ENCODE measurements at regions not wholly inside any gene's neighbourhood (a gene's known extent, or its start where the extent isn't known, plus 50 kb on each side); places are given as distances from the start of the nearest gene placed in this dataset.

- Mint-ChIP-seq H3K9me3 (no peaks in the 10 kb centered on the region), H3K4me3 (no peak overlapping the region), H3K27me3 (ENCODE audit: low read depth) (peaks cover 6% of the 10 kb centered on the region), H3K4me1 (ENCODE audit: low read depth) (no peaks in the 10 kb centered on the region), H3K27ac (no peak overlapping the region), H3K36me3 (ENCODE audit: low read depth) (no peaks in the 10 kb centered on the region)
- intact Hi-C loops (cut with micrococcal nuclease): loop anchor here (10.0 kb wide), 1 partner anchor 1088 kb away; no protein-coding TSS in a partner anchor
- DNase-seq: no peak
- CTCF ChIA-PET: interaction anchor here (1.3 kb wide), 1 partner anchor 12 kb away, joined by 5 read pairs; no protein-coding TSS in a partner anchor
Measured at GRCh38 chr18:62442391-62442790, 80.4 kb upstream of the ZCCHC2 start.

GRCh38 chr18:62445386-62445917, 77.4 kb upstream of the ZCCHC2 start:
- Mint-ChIP-seq H3K27ac (no peak overlapping the region), H3K9me3 (no peaks in the 10 kb centered on the region), H3K4me3 (no peak overlapping the region), H3K36me3 (ENCODE audit: low read depth) (no peaks in the 10 kb centered on the region), H3K27me3 (ENCODE audit: low read depth) (no peaks in the 10 kb centered on the region), H3K4me1 (ENCODE audit: low read depth) (no peaks in the 10 kb centered on the region)
- CTCF ChIA-PET: interaction anchor here (0.8 kb wide), 1 partner anchor 8 kb away, joined by 4 read pairs; no protein-coding TSS in a partner anchor
- DNase-seq: peak; percentile 18
- intact Hi-C loops (cut with micrococcal nuclease): loop anchor here (1.0 to 10.0 kb wide), 5 partner anchors 21 to 1091 kb away; partner anchors contain the start of gene ZCCHC2

DNA sequence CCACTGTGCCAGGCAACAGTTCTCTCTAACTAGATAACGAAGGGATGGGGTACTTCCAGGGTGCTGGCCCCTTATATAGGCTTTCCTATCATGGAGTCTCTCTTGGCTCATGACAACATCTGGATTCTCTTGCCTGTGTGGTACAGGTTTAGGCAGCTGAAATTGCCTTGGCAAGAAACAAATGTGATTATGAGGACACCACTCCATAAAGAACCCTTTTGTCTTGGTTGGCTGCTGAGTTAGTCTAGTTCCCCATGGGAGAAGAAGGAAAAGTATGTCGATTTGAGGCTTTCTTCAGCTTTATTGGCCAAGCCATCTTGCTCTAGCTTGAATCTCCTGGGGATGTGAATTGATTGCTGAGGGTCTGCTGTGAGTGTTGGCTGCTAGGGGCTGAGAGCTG, 76.3 kb upstream of the ZCCHC2 start:
- intact Hi-C loops (cut with micrococcal nuclease): loop anchor here (5.0 to 10.0 kb wide), 2 partner anchors 76 to 1092 kb away; partner anchors contain the start of gene ZCCHC2
- Mint-ChIP-seq H3K27ac (no peak overlapping the region), H3K36me3 (ENCODE audit: low read depth) (no peaks in the 10 kb centered on the region), H3K4me1 (ENCODE audit: low read depth) (no peaks in the 10 kb centered on the region), H3K4me3 (no peak overlapping the region), H3K9me3 (no peaks in the 10 kb centered on the region), H3K27me3 (ENCODE audit: low read depth) (no peaks in the 10 kb centered on the region)
- DNase-seq: no peak
- CTCF ChIA-PET: no interaction called here

DNA sequence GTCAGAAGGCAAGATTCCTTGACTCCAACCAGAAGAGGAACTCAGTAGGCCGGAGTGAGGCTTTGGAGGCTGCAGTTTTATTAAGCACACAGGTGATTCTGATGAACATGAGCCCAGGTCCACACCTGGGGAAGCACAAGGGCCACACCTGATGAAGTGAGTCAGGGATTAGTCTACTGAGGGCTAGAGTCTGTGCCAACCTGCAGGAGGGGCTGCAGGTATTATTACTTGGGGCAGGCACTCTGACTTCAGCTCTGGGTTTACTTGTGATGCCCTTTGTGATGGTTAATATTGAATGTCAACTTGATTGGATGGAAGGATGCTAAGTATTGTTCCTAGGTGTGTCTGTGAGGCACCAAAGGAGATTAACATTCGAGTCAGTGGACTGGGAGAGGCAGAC, 75.2 kb upstream of the ZCCHC2 start:
- Mint-ChIP-seq H3K4me1 (ENCODE audit: low read depth) (peaks cover 4% of the 10 kb centered on the region), H3K27ac (no peak overlapping the region), H3K9me3 (no peaks in the 10 kb centered on the region), H3K36me3 (ENCODE audit: low read depth) (no peaks in the 10 kb centered on the region), H3K4me3 (no peak overlapping the region), H3K27me3 (ENCODE audit: low read depth) (no peaks in the 10 kb centered on the region)
- intact Hi-C loops (cut with micrococcal nuclease): loop anchor here (5.0 to 10.0 kb wide), 2 partner anchors 75 to 1093 kb away; partner anchors contain the start of gene ZCCHC2
- no peak for DNase-seq
- CTCF ChIA-PET: interaction anchor here (1.2 kb wide), 1 partner anchor 136 kb away, joined by 5 read pairs; no protein-coding TSS in a partner anchor

- no peaks in the 10 kb centered on the region for H3K36me3 Mint-ChIP-seq (ENCODE audit: low read depth)
Measured at GRCh38 chr18:62448426-62448825, 74.4 kb upstream of the ZCCHC2 start.

GRCh38 chr18:62449490-62450104, 73.2 kb upstream of the ZCCHC2 start:
- intact Hi-C loops (cut with micrococcal nuclease): loop anchor here (5.0 to 10.0 kb wide), 2 partner anchors 73 to 1095 kb away; partner anchors contain the start of gene ZCCHC2
- Mint-ChIP-seq H3K27ac (no peak overlapping the region), H3K4me1 (ENCODE audit: low read depth) (peaks cover 8% of the 10 kb centered on the region), H3K27me3 (ENCODE audit: low read depth) (peaks cover 7% of the 10 kb centered on the region), H3K4me3 (no peak overlapping the region), H3K9me3 (no peaks in the 10 kb centered on the region), H3K36me3 (ENCODE audit: low read depth) (no peaks in the 10 kb centered on the region)
- no peak for DNase-seq
- CTCF ChIA-PET: no interaction called here

More at GRCh38 chr18:62448426-62448825, 74.4 kb upstream of the ZCCHC2 start:
- Mint-ChIP-seq H3K27me3 (ENCODE audit: low read depth) (no peaks in the 10 kb centered on the region), H3K4me3 (no peak overlapping the region), H3K9me3 (no peaks in the 10 kb centered on the region), H3K27ac (no peak overlapping the region), H3K4me1 (ENCODE audit: low read depth) (peaks cover 5% of the 10 kb centered on the region)
- intact Hi-C loops (cut with micrococcal nuclease): loop anchor here (5.0 to 10.0 kb wide), 2 partner anchors 74 to 1094 kb away; partner anchors contain the start of gene ZCCHC2
- DNase-seq: no peak
- CTCF ChIA-PET: interaction anchor here (1.2 kb wide), 1 partner anchor 135 kb away, joined by 5 read pairs; no protein-coding TSS in a partner anchor

- H3K9me3 Mint-ChIP-seq: no peaks in the 10 kb centered on the region
- no peak overlapping the region for H3K27ac Mint-ChIP-seq
- intact Hi-C loops (cut with micrococcal nuclease): no loop called here
- no peaks in the 10 kb centered on the region for H3K36me3 Mint-ChIP-seq (ENCODE audit: low read depth)
- peaks cover 8% of the 10 kb centered on the region for H3K4me1 Mint-ChIP-seq (ENCODE audit: low read depth)
- no peak for DNase-seq
- CTCF ChIA-PET: interaction anchor here (0.6 kb wide), 1 partner anchor 54 kb away, joined by 3 read pairs; no protein-coding TSS in a partner anchor
- no peak overlapping the region for H3K4me3 Mint-ChIP-seq
- peaks cover 10% of the 10 kb centered on the region for H3K27me3 Mint-ChIP-seq (ENCODE audit: low read depth)
Measured at GRCh38 chr18:62450175-62450545, 72.7 kb upstream of the ZCCHC2 start.

GRCh38 chr18:62450546-62451410, 72.0 kb upstream of the ZCCHC2 start:
- Mint-ChIP-seq H3K4me3 (no peak overlapping the region), H3K9me3 (no peaks in the 10 kb centered on the region), H3K4me1 (ENCODE audit: low read depth) (peaks cover 8% of the 10 kb centered on the region), H3K36me3 (ENCODE audit: low read depth) (no peaks in the 10 kb centered on the region), H3K27ac (no peak overlapping the region), H3K27me3 (ENCODE audit: low read depth) (peaks cover 10% of the 10 kb centered on the region)
- intact Hi-C loops (cut with micrococcal nuclease): no loop called here
- CTCF ChIA-PET: interaction anchor here (0.6 to 1.5 kb wide), 2 partner anchors 25 to 53 kb away, joined by 3 to 6 read pairs; no protein-coding TSS in a partner anchor
- no peak for DNase-seq

- H3K27ac Mint-ChIP-seq: no peak overlapping the region
- peaks cover 10% of the 10 kb centered on the region for H3K27me3 Mint-ChIP-seq (ENCODE audit: low read depth)
- H3K4me3 Mint-ChIP-seq: no peak overlapping the region
- peaks cover 8% of the 10 kb centered on the region for H3K4me1 Mint-ChIP-seq (ENCODE audit: low read depth)
- H3K9me3 Mint-ChIP-seq: no peaks in the 10 kb centered on the region
- intact Hi-C loops (cut with micrococcal nuclease): no loop called here
- no peaks in the 10 kb centered on the region for H3K36me3 Mint-ChIP-seq (ENCODE audit: low read depth)
- peak; percentile 16 for DNase-seq
- CTCF ChIA-PET: interaction anchor here (1.5 kb wide), 1 partner anchor 27 kb away, joined by 6 read pairs; no protein-coding TSS in a partner anchor
Measured at GRCh38 chr18:62452280-62452831, 70.5 kb upstream of the ZCCHC2 start.

- H3K36me3 Mint-ChIP-seq (ENCODE audit: low read depth): no peaks in the 10 kb centered on the region
- no peaks in the 10 kb centered on the region for H3K9me3 Mint-ChIP-seq
- H3K4me1 Mint-ChIP-seq (ENCODE audit: low read depth): peaks cover 8% of the 10 kb centered on the region
- intact Hi-C loops (cut with micrococcal nuclease): no loop called here
- H3K4me3 Mint-ChIP-seq: no peak overlapping the region
- DNase-seq: no peak
- CTCF ChIA-PET: interaction anchor here (1.4 kb wide), 1 partner anchor 12 kb away, joined by 5 read pairs; no protein-coding TSS in a partner anchor
- no peak overlapping the region for H3K27ac Mint-ChIP-seq
- peaks cover 10% of the 10 kb centered on the region for H3K27me3 Mint-ChIP-seq (ENCODE audit: low read depth)
Measured at GRCh38 chr18:62453864-62454263, 69.0 kb upstream of the ZCCHC2 start.

DNA sequence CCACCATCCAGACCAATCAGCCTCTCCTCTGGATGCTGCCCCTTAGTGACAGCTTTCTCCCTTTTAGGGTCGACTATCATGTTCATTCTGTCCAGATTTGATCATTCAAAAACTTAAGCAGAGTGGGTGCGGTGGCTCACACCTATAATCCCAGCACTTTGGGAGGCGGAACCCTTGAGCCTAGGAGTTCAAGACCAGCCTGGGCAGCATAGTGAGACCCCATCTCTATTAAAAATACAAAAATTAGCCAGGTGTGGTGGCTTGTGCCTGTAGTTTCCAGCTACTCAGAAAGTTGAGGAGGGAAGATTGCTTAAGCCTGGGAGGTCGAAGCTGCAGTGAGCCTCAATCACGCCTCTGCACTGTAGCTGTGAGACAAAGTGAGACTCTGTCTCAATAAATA, 68.3 kb upstream of the ZCCHC2 start:
- Mint-ChIP-seq H3K4me1 (ENCODE audit: low read depth) (peaks cover 8% of the 10 kb centered on the region), H3K36me3 (ENCODE audit: low read depth) (no peaks in the 10 kb centered on the region), H3K27ac (no peak overlapping the region), H3K4me3 (no peak overlapping the region), H3K9me3 (no peaks in the 10 kb centered on the region), H3K27me3 (ENCODE audit: low read depth) (peaks cover 10% of the 10 kb centered on the region)
- DNase-seq: no peak
- CTCF ChIA-PET: interaction anchor here (1.4 kb wide), 1 partner anchor 13 kb away, joined by 5 read pairs; no protein-coding TSS in a partner anchor
- intact Hi-C loops (cut with micrococcal nuclease): no loop called here

- Mint-ChIP-seq H3K4me3 (no peak overlapping the region), H3K36me3 (ENCODE audit: low read depth) (no peaks in the 10 kb centered on the region), H3K9me3 (no peaks in the 10 kb centered on the region), H3K27me3 (ENCODE audit: low read depth) (peaks cover 10% of the 10 kb centered on the region), H3K4me1 (ENCODE audit: low read depth) (peaks cover 8% of the 10 kb centered on the region), H3K27ac (no peak overlapping the region)
- no peak for DNase-seq
- CTCF ChIA-PET: interaction anchor here (1.4 kb wide), 2 partner anchors 14 to 51 kb away, joined by 3 to 5 read pairs; no protein-coding TSS in a partner anchor
- intact Hi-C loops (cut with micrococcal nuclease): no loop called here
Measured at GRCh38 chr18:62455222-62455621, 67.6 kb upstream of the ZCCHC2 start.

Measured in activated naive CD4-positive, alpha-beta T cell treated with anti-CD3 and anti-CD28 coated beads for 36 hours (primary cell).